Esophagus squamous epithelium (tissue), 5 donors: ENCODE measurements at regions not wholly inside any gene's neighbourhood (a gene's known extent, or its start where the extent isn't known, plus 50 kb on each side); places are given as distances from the start of the nearest gene placed in this dataset.

Source experiments
- DNase-seq: peaks from one replicate; lab custom pipeline; 2025; lab: John Stamatoyannopoulos, UW
- H3K27ac ChIP-seq, 4 donors: fragments of 200-600 bp; sonication (generic); one replicate each; pipeline ENCODE4 v1.5.1; 2016 to 2019; ENCODE audit warnings: mild to moderate bottlenecking in 1 of 4
- H3K27me3 ChIP-seq, 4 donors: fragments of 200-600 bp; sonication (generic); 1 replicate in 3 of 4; 2 replicates in 1 of 4; pipeline versions ENCODE4 v1.5.1 to v1.6.0; 2017 to 2021; ENCODE audit warnings: antibody characterized with exemption in 1 of 4
- H3K36me3 ChIP-seq, 3 donors: fragments of 200-600 bp; sonication (generic); one replicate each; pipeline ENCODE4 v1.5.1; 2016 to 2019
- H3K4me1 ChIP-seq, 3 donors: fragments of 200-600 bp; sonication (generic); one replicate each; pipeline ENCODE4 v1.5.1; 2017 to 2019
- H3K4me3 ChIP-seq, 4 donors: fragments of 200-600 bp; sonication (generic); 1 replicate in 3 of 4; 2 replicates in 1 of 4; pipeline ENCODE4 v1.5.1; 2016 to 2019; ENCODE audit warnings: mild to moderate bottlenecking in 2 of 4, moderate library complexity in 1 of 4
- H3K9me3 ChIP-seq, 3 donors: fragments of 200-600 bp; sonication (generic); one replicate each; pipeline ENCODE4 v1.5.1; 2016 to 2019
- POLR2A ChIP-seq, 4 donors: fragments of 450-650 bp; IDR thresholded peaks; one replicate each; pipeline ENCODE4 v1.6.1; 2017; ENCODE audit warnings: antibody characterized with exemption in 4 of 4, mild to moderate bottlenecking in 4 of 4, moderate library complexity in 3 of 4
- WGBS, 2 donors: methylation state at CpG; one replicate each; pipeline ENCODE4 v1.1.5; 2018; 5-methylcytosine and 5-hydroxymethylcytosine counted together
- intact Hi-C: fragments of 100-400 bp; cut with DNase I; formaldehyde crosslinking; loops from one replicate; pipeline ENCODE4 v1.15.0; 2022
- TF ChIP-seq, protein P1 (sequence below), 6 experiments: fragments of 450-650 bp in 4 of 6; fragments of 200-600 bp in 2 of 6; sonication (generic) in 2 of 6; IDR thresholded peaks; one replicate each; pipeline ENCODE4 v1.5.1; 2016 to 2019; ENCODE audit warnings: antibody characterized with exemption in 6 of 6, mild to moderate bottlenecking in 4 of 6, moderate library complexity in 4 of 6
- donor health status: DM: yes; HTN: yes; CAD: no.

DNA sequence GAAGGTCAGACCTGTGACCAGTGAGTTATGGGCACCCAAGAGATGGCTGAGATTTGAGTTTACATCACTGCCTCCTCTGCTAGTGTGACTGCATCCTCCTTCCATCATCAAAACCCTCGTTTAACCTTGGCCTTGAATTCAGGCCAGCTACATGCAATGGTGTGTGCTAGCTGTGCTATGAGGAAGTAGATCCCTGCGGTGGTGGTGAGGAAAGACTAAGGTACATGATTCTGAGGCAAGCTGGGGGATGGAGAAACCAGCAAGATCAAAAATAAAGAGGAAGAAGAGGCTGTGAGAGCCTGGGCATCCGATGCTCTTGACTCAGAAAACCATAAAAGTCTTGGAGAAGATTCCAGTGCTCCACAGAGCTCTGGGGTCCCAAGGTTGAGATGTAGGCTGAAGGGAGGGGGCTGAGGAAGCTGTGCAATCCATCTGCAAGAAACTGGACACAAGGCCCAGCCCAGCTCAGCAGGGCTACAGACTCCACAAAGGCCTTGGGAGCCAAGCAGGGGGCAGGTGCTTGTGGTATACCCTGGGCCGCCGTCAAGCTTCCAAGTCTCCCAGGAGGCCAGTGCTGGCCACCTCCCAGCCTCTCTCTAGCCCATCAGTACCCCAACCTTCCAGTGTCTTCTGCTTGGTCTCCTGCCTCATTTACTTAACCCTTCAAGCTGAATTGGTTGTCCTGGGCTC is 774.8 kb downstream of the VRK1 start:
- Histone ChIP-seq H3K27ac (no peak overlapping the region), H3K4me3 (no peak overlapping the region), H3K4me1 (no peaks in the 10 kb centered on the region), H3K9me3 (no peaks in the 10 kb centered on the region), H3K27me3 (peaks cover 0 to 7% (median 0%) of the 10 kb centered on the region in 4 donors), H3K36me3 (no peaks in the 10 kb centered on the region)
- TF ChIP-seq, protein P1, sequence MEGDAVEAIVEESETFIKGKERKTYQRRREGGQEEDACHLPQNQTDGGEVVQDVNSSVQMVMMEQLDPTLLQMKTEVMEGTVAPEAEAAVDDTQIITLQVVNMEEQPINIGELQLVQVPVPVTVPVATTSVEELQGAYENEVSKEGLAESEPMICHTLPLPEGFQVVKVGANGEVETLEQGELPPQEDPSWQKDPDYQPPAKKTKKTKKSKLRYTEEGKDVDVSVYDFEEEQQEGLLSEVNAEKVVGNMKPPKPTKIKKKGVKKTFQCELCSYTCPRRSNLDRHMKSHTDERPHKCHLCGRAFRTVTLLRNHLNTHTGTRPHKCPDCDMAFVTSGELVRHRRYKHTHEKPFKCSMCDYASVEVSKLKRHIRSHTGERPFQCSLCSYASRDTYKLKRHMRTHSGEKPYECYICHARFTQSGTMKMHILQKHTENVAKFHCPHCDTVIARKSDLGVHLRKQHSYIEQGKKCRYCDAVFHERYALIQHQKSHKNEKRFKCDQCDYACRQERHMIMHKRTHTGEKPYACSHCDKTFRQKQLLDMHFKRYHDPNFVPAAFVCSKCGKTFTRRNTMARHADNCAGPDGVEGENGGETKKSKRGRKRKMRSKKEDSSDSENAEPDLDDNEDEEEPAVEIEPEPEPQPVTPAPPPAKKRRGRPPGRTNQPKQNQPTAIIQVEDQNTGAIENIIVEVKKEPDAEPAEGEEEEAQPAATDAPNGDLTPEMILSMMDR (IDR thresholded peaks at IDR 0.05) = no peak
- no peak for TF ChIP-seq POLR2A (IDR thresholded peaks at IDR 0.05)
- 53 to 83% methylated on average over 2 to 3 of the region's 5 CpGs for WGBS, 2 donors
- intact Hi-C loops = no loop called here
- DNase-seq = no peak

DNA sequence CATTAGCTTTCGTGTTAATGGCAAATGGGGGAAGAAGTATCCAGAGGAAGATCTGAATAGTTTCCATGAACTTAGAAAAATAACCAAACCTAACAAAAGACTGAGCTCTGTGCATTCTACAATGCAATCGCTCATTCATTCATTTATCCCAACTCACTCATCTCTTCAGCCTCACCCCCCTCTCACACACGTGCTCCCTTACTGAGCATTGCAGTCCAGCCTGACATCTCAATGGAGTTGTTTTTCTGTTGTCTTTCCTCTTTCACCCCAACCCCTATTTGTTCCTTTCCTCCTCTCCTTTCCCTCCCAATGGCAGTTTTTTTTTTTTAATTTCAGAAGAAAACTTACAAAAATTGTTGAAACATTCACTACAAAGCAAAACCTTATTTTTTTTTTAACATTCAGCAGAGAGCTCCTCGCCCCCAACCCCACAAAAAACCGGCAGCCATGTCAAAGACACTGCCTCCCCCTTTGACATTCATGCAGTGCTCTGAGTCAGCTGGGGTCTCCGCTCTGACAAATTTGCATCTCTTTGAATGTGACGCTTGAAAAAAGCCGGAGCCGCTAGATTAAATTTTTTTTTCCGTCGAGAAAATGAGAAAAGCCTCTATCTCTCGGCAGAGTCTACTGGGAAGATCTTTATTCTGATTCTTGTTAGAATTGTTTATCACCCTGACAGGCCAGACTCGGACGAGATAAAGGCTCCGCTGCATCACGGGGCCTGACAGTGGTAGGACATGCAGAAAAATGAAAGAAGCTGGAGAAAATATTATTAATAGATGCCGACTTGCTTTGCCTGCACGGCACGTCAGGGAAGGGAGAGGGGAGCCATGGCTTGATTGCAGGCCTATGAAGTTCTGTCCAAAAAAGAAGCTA is 775.6 kb downstream of the VRK1 start:
- Histone ChIP-seq H3K4me3 (no peak overlapping the region), H3K27me3 (peaks cover 0 to 4% (median 0%) of the 10 kb centered on the region in 4 donors), H3K36me3 (no peaks in the 10 kb centered on the region), H3K4me1 (no peaks in the 10 kb centered on the region), H3K27ac (no peak overlapping the region), H3K9me3 (no peaks in the 10 kb centered on the region)
- intact Hi-C loops = no loop called here
- 62 to 68% methylated on average over 19 of the region's 19 CpGs for WGBS, 2 donors
- TF ChIP-seq, protein P1 (IDR thresholded peaks at IDR 0.05) = no peak
- TF ChIP-seq POLR2A (IDR thresholded peaks at IDR 0.05) = no peak
- no peak for DNase-seq

DNA sequence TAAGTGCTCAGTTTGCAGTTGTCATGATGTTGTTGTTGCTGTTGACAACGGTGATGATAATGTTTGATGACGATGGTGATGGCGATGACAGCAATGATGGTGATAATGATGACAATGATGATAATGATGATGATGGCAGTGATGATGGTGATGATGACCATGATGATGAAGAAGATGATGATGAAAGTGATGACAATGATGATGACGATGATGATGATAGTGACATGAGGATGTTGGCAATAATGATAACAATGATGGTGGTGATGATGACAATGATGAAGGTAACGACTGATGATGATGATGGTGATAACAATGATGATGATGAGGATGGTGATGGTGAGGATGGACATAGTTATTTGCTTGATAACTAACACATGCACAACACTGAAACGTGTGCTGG is 778.5 kb downstream of the VRK1 start:
- intact Hi-C loops = no loop called here
- peaks cover 0 to 4% (median 0%) of the 10 kb centered on the region in 4 donors for H3K27me3 ChIP-seq
- H3K36me3 ChIP-seq = no peaks in the 10 kb centered on the region
- WGBS, 2 donors = 76 to 83% methylated on average over 6 of the region's 6 CpGs
- H3K4me1 ChIP-seq = no peaks in the 10 kb centered on the region
- no peaks in the 10 kb centered on the region for H3K9me3 ChIP-seq
- TF ChIP-seq, protein P1 (IDR thresholded peaks at IDR 0.05) = no peak
- no peak for TF ChIP-seq POLR2A (IDR thresholded peaks at IDR 0.05)
- no peak overlapping the region for H3K27ac ChIP-seq
- no peak for DNase-seq
- no peak overlapping the region for H3K4me3 ChIP-seq

DNA sequence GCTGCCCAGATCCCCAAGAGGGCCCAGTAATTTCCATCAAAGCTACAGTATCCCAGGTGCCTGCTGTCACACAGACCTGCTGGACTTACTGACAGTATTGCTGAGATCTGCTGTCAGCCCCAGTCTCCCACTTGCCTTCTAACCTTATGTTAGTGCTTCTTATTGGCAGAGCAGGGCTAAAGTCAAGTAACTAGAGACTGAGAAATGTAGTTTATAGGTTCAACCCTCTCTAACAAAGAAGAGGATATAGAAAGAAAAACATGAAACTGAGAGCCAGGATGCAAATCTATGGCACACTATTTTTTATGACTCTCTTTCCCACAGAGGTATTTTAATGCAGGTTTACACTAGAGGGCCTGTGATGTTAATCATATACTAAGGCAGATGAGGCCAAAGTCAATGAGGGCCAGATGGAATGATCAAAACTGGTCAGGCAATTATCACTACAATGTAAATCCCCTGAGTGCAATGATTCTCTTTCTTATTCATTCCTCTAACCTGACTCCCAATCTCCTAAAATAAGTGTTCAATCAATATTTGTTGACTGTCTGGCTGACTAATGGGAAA is 781.9 kb downstream of the VRK1 start:
- no peaks in the 10 kb centered on the region for H3K4me1 ChIP-seq
- intact Hi-C loops = no loop called here
- H3K27me3 ChIP-seq = peaks cover 0 to 4% (median 0%) of the 10 kb centered on the region in 4 donors
- H3K9me3 ChIP-seq = no peaks in the 10 kb centered on the region
- no peaks in the 10 kb centered on the region for H3K36me3 ChIP-seq
- no peak for DNase-seq
- H3K4me3 ChIP-seq = no peak overlapping the region
- no peak overlapping the region for H3K27ac ChIP-seq
- TF ChIP-seq, protein P1 (IDR thresholded peaks at IDR 0.05) = no peak
- TF ChIP-seq POLR2A (IDR thresholded peaks at IDR 0.05) = no peak

DNA sequence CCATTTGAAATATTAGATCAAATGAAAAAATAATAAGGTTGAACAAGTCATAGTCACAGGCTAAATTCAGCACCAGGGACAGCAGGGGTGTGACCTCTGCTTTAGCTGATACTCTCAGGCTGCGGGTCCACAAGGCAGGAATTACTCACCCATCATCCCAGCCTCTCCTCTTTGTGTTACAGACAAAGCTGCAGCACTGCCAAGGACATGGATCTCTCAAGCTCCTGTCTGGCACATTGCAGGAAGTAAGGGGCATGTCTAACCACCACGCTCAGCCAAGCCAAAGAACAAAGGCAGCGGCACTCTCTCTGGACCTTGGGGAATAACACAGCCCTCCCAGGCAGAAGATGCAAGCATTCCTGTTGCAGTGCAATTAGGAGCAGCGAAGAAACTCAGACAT is 783.8 kb downstream of the VRK1 start:
- Histone ChIP-seq H3K36me3 (no peaks in the 10 kb centered on the region), H3K9me3 (no peaks in the 10 kb centered on the region), H3K4me3 (no peak overlapping the region), H3K27me3 (no peaks in the 10 kb centered on the region), H3K27ac (no peak overlapping the region), H3K4me1 (no peaks in the 10 kb centered on the region)
- 32 to 46% methylated on average over 2 to 4 of the region's 4 CpGs for WGBS, 2 donors
- intact Hi-C loops = no loop called here
- TF ChIP-seq POLR2A (IDR thresholded peaks at IDR 0.05) = no peak
- TF ChIP-seq, protein P1 (IDR thresholded peaks at IDR 0.05) = no peak
- DNase-seq = no peak
